GM23248 (cell line): ENCODE measurements at regions not wholly inside any gene's neighbourhood (a gene's known extent, or its start where the extent isn't known, plus 50 kb on each side); places are given as distances from the start of the nearest gene placed in this dataset.

Source experiments
- DNase-seq: peaks from one replicate; pipeline ENCODE4 v3.0.0-alpha.2; 2015
- H2AFZ ChIP-seq: fragments of 200-600 bp; sonication (generic); 2 replicates; pipeline ENCODE4 v1.6.1; 2016; ENCODE audit warnings: antibody characterized with exemption
- H3F3A ChIP-seq: fragments of 200-600 bp; sonication (generic); 2 replicates; pipeline ENCODE4 v1.6.1; 2016; ENCODE audit warnings: mild to moderate bottlenecking, antibody characterized with exemption, mixed run types; ENCODE audit not compliant: insufficient read depth
- H3K27ac ChIP-seq: fragments of 200-600 bp; sonication (generic); 2 replicates; pipeline ENCODE4 v1.5.1; 2016; ENCODE audit warnings: mild to moderate bottlenecking
- H3K27me3 ChIP-seq: fragments of 200-600 bp; sonication (generic); replicated peaks from 2 replicates; pipeline ENCODE4 v1.6.1; 2016; ENCODE audit warnings: mild to moderate bottlenecking; ENCODE audit not compliant: insufficient read depth
- H3K36me3 ChIP-seq: fragments of 200-600 bp; sonication (generic); 2 replicates; pipeline ENCODE4 v1.6.1; 2016; ENCODE audit warnings: low read depth, mild to moderate bottlenecking
- H3K4me1 ChIP-seq: fragments of 200-600 bp; sonication (generic); 2 replicates; pipeline ENCODE4 v1.6.1; 2016; ENCODE audit warnings: mild to moderate bottlenecking; ENCODE audit not compliant: insufficient read depth
- H3K4me2 ChIP-seq: fragments of 200-600 bp; sonication (generic); one replicate; pipeline ENCODE4 v1.6.1; 2016; ENCODE audit warnings: mild to moderate bottlenecking; ENCODE audit not compliant: unreplicated experiment
- H3K4me3 ChIP-seq: fragments of 200-600 bp; sonication (generic); 2 replicates; pipeline ENCODE4 v1.5.1; 2016; ENCODE audit warnings: mild to moderate bottlenecking
- H3K79me2 ChIP-seq: fragments of 200-600 bp; sonication (generic); 2 replicates; pipeline ENCODE4 v1.6.1; 2016; ENCODE audit warnings: mild to moderate bottlenecking; ENCODE audit not compliant: insufficient read depth
- H3K9ac ChIP-seq: fragments of 200-600 bp; sonication (generic); 2 replicates; pipeline ENCODE4 v1.6.1; 2016; ENCODE audit warnings: mild to moderate bottlenecking
- H3K9me2 ChIP-seq: fragments of 200-600 bp; sonication (generic); 2 replicates; pipeline ENCODE4 v1.6.1; 2016; ENCODE audit warnings: mixed run types, mild to moderate bottlenecking, moderate library complexity; ENCODE audit not compliant: insufficient read depth
- H3K9me3 ChIP-seq: fragments of 200-600 bp; sonication (generic); one replicate; pipeline ENCODE4 v1.6.1; 2017; ENCODE audit warnings: low read depth
- H4K20me1 ChIP-seq: fragments of 200-600 bp; sonication (generic); 2 replicates; pipeline ENCODE4 v1.6.0; 2016; ENCODE audit not compliant: insufficient read depth
- EZH2 ChIP-seq: fragments of 200-600 bp; sonication (generic); IDR thresholded peaks from 2 replicates; pipeline ENCODE4 v1.6.1; 2018; ENCODE audit warnings: antibody characterized with exemption, mild to moderate bottlenecking; ENCODE audit not compliant: insufficient read depth, poor library complexity, severe bottlenecking
- EZH2phosphoT487 ChIP-seq: fragments of 200-600 bp; sonication (generic); IDR thresholded peaks from 2 replicates; pipeline ENCODE4 v1.6.1; 2018; ENCODE audit warnings: antibody characterized with exemption, moderate library complexity, mild to moderate bottlenecking, low read depth; ENCODE audit not compliant: insufficient read depth
- WGBS, 2 experiments: methylation state at CpG; one replicate each; pipeline ENCODE4 v1.1.6; 2015 to 2017; ENCODE audit warnings: low lambda C conversion rate in 2 of 2, low coverage in 1 of 2; ENCODE audit errors: missing lambda C conversion rate in 2 of 2; 5-methylcytosine and 5-hydroxymethylcytosine counted together
- in situ Hi-C: fragments of 300-500 bp; cut with MboI; formaldehyde crosslinking; loops from 2 replicates; pipeline ENCODE4 v1.15.0; 2020

- Histone ChIP-seq H3K4me1 (no peaks in the 10 kb centered on the region), H3F3A (no peaks in the 10 kb centered on the region), H3K4me3 (no peak overlapping the region), H3K27me3 (0 out of 2 replicates have a peak, but pooled peaks cover 1% of the 10 kb centered on the region), H3K9me3 (no peaks in the 10 kb centered on the region), H4K20me1 (no peaks in the 10 kb centered on the region), H3K4me2 (no peak overlapping the region), H3K9ac (no peak overlapping the region), H2AFZ (no peak overlapping the region), H3K79me2 (no peaks in the 10 kb centered on the region), H3K9me2 (no peaks in the 10 kb centered on the region), H3K27ac (no peak overlapping the region), H3K36me3 (no peaks in the 10 kb centered on the region)
- in situ Hi-C loops, result loop anchor here (25.0 kb wide), 1 partner anchor 679 kb away; no protein-coding TSS in a partner anchor
- WGBS, 2 experiments, result 43 to 57% methylated on average over 7 of the region's 7 CpGs
- TF ChIP-seq EZH2 (no peak), EZH2phosphoT487 (no peak)
- no peak for DNase-seq
These were observed 92.0 kb upstream of the SNTG2 start for GRCh38 chr2:858646-859045.

GRCh38 chr2:857937-858336 lies 92.7 kb upstream of the SNTG2 start:
- Histone ChIP-seq H3K9me2 (no peaks in the 10 kb centered on the region), H3K79me2 (no peaks in the 10 kb centered on the region), H3K9ac (no peak overlapping the region), H3F3A (no peaks in the 10 kb centered on the region), H4K20me1 (no peaks in the 10 kb centered on the region), H2AFZ (no peak overlapping the region), H3K36me3 (no peaks in the 10 kb centered on the region), H3K4me3 (no peak overlapping the region), H3K27me3 (0 out of 2 replicates have a peak, but pooled peaks cover 3% of the 10 kb centered on the region), H3K4me2 (no peak overlapping the region), H3K9me3 (no peaks in the 10 kb centered on the region), H3K4me1 (no peaks in the 10 kb centered on the region), H3K27ac (no peak overlapping the region)
- TF ChIP-seq EZH2 (no peak), EZH2phosphoT487 (no peak)
- in situ Hi-C loops, result loop anchor here (25.0 kb wide), 1 partner anchor 679 kb away; no protein-coding TSS in a partner anchor
- DNase-seq, result no peak
- WGBS, 2 experiments, result 52 to 57% methylated on average over 6 of the region's 6 CpGs

- no peaks in the 10 kb centered on the region for H3F3A ChIP-seq
- no peaks in the 10 kb centered on the region for H3K4me1 ChIP-seq
- no peak overlapping the region for H3K27ac ChIP-seq
- TF ChIP-seq EZH2phosphoT487 (no peak), EZH2 (no peak)
- no peaks in the 10 kb centered on the region for H3K9me2 ChIP-seq
- H2AFZ ChIP-seq, result no peak overlapping the region
- no peaks in the 10 kb centered on the region for H3K36me3 ChIP-seq
- no peaks in the 10 kb centered on the region for H3K9me3 ChIP-seq
- H3K9ac ChIP-seq, result no peak overlapping the region
- no peak overlapping the region for H3K4me3 ChIP-seq
- 0 out of 2 replicates have a peak, but pooled peaks cover 3% of the 10 kb centered on the region for H3K27me3 ChIP-seq
- no peaks in the 10 kb centered on the region for H4K20me1 ChIP-seq
- H3K4me2 ChIP-seq, result no peak overlapping the region
- H3K79me2 ChIP-seq, result no peaks in the 10 kb centered on the region
- in situ Hi-C loops, result loop anchor here (25.0 kb wide), 1 partner anchor 680 kb away; no protein-coding TSS in a partner anchor
- no peak for DNase-seq
- 50 to 56% methylated on average over 8 of the region's 8 CpGs for WGBS, 2 experiments
These were observed 93.6 kb upstream of the SNTG2 start for GRCh38 chr2:857081-857480.

GRCh38 chr2:856456-856855 lies 94.2 kb upstream of the SNTG2 start:
- 39 to 51% methylated on average over 5 of the region's 5 CpGs for WGBS, 2 experiments
- no peaks in the 10 kb centered on the region for H4K20me1 ChIP-seq
- no peaks in the 10 kb centered on the region for H3K36me3 ChIP-seq
- H3K79me2 ChIP-seq, result no peaks in the 10 kb centered on the region
- in situ Hi-C loops, result loop anchor here (25.0 kb wide), 1 partner anchor 681 kb away; no protein-coding TSS in a partner anchor
- H3K9me2 ChIP-seq, result no peaks in the 10 kb centered on the region
- no peak overlapping the region for H3K4me3 ChIP-seq
- no peak for TF ChIP-seq EZH2phosphoT487
- no peak for TF ChIP-seq EZH2
- no peak for DNase-seq
- no peaks in the 10 kb centered on the region for H3K4me1 ChIP-seq
- no peak overlapping the region for H3K4me2 ChIP-seq
- H3K27me3 ChIP-seq, result 0 out of 2 replicates have a peak, but pooled peaks cover 3% of the 10 kb centered on the region
- H3K9ac ChIP-seq, result no peak overlapping the region
- no peaks in the 10 kb centered on the region for H3K9me3 ChIP-seq
- no peaks in the 10 kb centered on the region for H3F3A ChIP-seq
- no peak overlapping the region for H2AFZ ChIP-seq
- H3K27ac ChIP-seq, result no peak overlapping the region

- Histone ChIP-seq H3K27me3 (0 out of 2 replicates have a peak, but pooled peaks cover 3% of the 10 kb centered on the region), H2AFZ (no peak overlapping the region), H3K36me3 (no peaks in the 10 kb centered on the region), H3K9me2 (no peaks in the 10 kb centered on the region), H3K4me3 (no peak overlapping the region), H3K4me2 (no peak overlapping the region), H3K9ac (no peak overlapping the region), H3K27ac (no peak overlapping the region), H3K9me3 (no peaks in the 10 kb centered on the region), H3F3A (no peaks in the 10 kb centered on the region), H3K4me1 (no peaks in the 10 kb centered on the region), H4K20me1 (no peaks in the 10 kb centered on the region), H3K79me2 (no peaks in the 10 kb centered on the region)
- in situ Hi-C loops, result loop anchor here (25.0 kb wide), 1 partner anchor 681 kb away; no protein-coding TSS in a partner anchor
- no peak for DNase-seq
- TF ChIP-seq EZH2phosphoT487, result no peak
- no peak for TF ChIP-seq EZH2
- WGBS, 2 experiments, result 48 to 60% methylated on average over 2 of the region's 2 CpGs
These were observed 94.6 kb upstream of the SNTG2 start for GRCh38 chr2:856041-856440.
